Breast epithelium (tissue), 4 donors: ENCODE measurements at regions not wholly inside any gene's neighbourhood (a gene's known extent, or its start where the extent isn't known, plus 50 kb on each side); places are given as distances from the start of the nearest gene placed in this dataset.

Experiments
- DNase-seq, 2 donors: peaks; one replicate each; pipeline ENCODE4 v3.0.0-alpha.2; 2019; ENCODE audit warnings: low spot score in 2 of 2
- H3K27ac ChIP-seq, 2 donors: fragments of 200-600 bp; sonication (generic) in 1 of 2; one replicate each; pipeline ENCODE4 v1.5.1; 2016 to 2019; ENCODE audit warnings: mild to moderate bottlenecking in 1 of 2
- H3K27me3 ChIP-seq, 2 donors: fragments of 200-600 bp; sonication (generic) in 1 of 2; one replicate each; pipeline versions ENCODE4 v1.5.1 to v1.6.0; 2017 to 2019; ENCODE audit warnings: control low read depth in 1 of 2, mild to moderate bottlenecking in 1 of 2
- H3K36me3 ChIP-seq: fragments of 200-600 bp; one replicate; pipeline ENCODE4 v1.5.1; 2019
- H3K4me1 ChIP-seq, 2 donors: fragments of 200-600 bp; sonication (generic); one replicate each; pipeline ENCODE4 v1.5.1; 2016 to 2019; ENCODE audit warnings: control low read depth in 1 of 2
- H3K4me3 ChIP-seq, 3 donors: fragments of 200-600 bp; sonication (generic); 1 replicate in 2 of 3; 2 replicates in 1 of 3; pipeline ENCODE4 v1.5.1; 2016 to 2019; ENCODE audit warnings: mild to moderate bottlenecking in 3 of 3, moderate library complexity in 2 of 3
- H3K9me3 ChIP-seq, 2 donors: fragments of 200-600 bp; sonication (generic) in 1 of 2; one replicate each; pipeline ENCODE4 v1.5.1; 2016 to 2019; ENCODE audit warnings: control low read depth in 1 of 2
- POLR2A ChIP-seq: fragments of 450-650 bp; IDR thresholded peaks from one replicate; pipeline ENCODE4 v1.6.1; 2016; ENCODE audit warnings: antibody characterized with exemption, mild to moderate bottlenecking, moderate library complexity
- POLR2AphosphoS5 ChIP-seq, 3 donors: sonication (generic); formaldehyde crosslinking; IDR thresholded peaks; one replicate each; pipeline ENCODE4 v1.6.1; 2017; ENCODE audit warnings: antibody characterized with exemption in 3 of 3
- intact Hi-C: fragments of 100-400 bp; cut with DNase I; formaldehyde crosslinking; loops from one replicate; pipeline ENCODE4 v1.15.1; 2023; ENCODE audit warnings: low total_unique reads
- TF ChIP-seq, protein P1 (sequence below), 3 donors: fragments of 450-650 bp; IDR thresholded peaks; one replicate each; pipeline ENCODE4 v1.5.1; 2016 to 2017; ENCODE audit warnings: antibody characterized with exemption in 3 of 3, mild to moderate bottlenecking in 3 of 3, moderate library complexity in 3 of 3

DNA sequence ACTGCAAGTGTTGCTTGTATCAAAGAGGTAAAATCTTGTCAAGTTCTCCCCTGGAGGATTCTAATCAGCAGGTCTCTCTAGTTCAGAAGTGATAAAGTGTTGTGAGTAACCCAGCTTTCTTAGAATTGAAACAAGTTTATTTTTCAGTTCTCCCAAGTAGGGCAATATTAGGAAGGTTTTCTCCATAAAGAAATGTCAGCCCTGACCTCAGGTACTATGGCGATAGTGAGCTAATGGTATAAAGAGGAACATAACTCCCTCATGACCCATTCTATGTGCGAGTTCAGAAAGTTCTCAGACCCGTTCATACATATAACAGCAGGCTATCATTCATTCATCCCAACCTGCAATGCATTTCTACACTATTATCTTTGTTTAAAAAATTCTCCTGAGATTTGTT lies 421.1 kb upstream of the SETBP1 start:
- no peak overlapping the region for H3K4me3 ChIP-seq
- H3K27me3 ChIP-seq, result no peaks in the 10 kb centered on the region
- no peak overlapping the region for H3K27ac ChIP-seq
- intact Hi-C loops, result loop anchor here (2.0 to 5.0 kb wide), 2 partner anchors 17 to 1038 kb away; no protein-coding TSS in a partner anchor
- TF ChIP-seq POLR2AphosphoS5 (IDR thresholded peaks at IDR 0.05) (no peak), POLR2A (no peak)
- TF ChIP-seq, protein P1, sequence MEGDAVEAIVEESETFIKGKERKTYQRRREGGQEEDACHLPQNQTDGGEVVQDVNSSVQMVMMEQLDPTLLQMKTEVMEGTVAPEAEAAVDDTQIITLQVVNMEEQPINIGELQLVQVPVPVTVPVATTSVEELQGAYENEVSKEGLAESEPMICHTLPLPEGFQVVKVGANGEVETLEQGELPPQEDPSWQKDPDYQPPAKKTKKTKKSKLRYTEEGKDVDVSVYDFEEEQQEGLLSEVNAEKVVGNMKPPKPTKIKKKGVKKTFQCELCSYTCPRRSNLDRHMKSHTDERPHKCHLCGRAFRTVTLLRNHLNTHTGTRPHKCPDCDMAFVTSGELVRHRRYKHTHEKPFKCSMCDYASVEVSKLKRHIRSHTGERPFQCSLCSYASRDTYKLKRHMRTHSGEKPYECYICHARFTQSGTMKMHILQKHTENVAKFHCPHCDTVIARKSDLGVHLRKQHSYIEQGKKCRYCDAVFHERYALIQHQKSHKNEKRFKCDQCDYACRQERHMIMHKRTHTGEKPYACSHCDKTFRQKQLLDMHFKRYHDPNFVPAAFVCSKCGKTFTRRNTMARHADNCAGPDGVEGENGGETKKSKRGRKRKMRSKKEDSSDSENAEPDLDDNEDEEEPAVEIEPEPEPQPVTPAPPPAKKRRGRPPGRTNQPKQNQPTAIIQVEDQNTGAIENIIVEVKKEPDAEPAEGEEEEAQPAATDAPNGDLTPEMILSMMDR (IDR thresholded peaks at IDR 0.05), result no peak
- no peaks in the 10 kb centered on the region for H3K36me3 ChIP-seq
- no peak for DNase-seq
- H3K9me3 ChIP-seq, result peaks cover 18 to 20% of the 10 kb centered on the region in 2 donors
- H3K4me1 ChIP-seq, result no peaks in the 10 kb centered on the region

DNA sequence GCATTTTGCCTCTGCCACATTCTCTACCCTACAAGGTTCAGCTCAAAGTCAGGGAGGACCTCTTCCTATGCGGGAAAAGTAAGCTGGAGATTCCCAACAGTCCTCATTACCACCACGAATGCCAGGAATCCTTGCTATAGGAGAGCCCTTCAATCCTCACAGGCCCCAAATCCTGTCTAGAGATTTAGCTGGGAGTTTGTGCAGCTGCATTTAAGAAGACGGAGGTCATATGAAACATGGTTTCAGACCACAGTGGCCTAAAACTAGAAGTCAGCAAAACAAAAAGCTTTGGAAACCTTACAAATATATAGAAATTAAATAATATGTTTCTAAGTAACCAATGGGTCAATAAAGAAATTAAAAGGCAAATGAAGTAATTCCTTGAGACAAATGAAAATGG lies 415.3 kb upstream of the SETBP1 start:
- Histone ChIP-seq H3K4me3 (no peak overlapping the region), H3K9me3 (peaks cover 18 to 20% of the 10 kb centered on the region in 2 donors), H3K4me1 (peaks cover 0 to 3% of the 10 kb centered on the region in 2 donors), H3K27me3 (no peaks in the 10 kb centered on the region), H3K36me3 (no peaks in the 10 kb centered on the region), H3K27ac (no peak overlapping the region)
- DNase-seq, result no peak
- intact Hi-C loops, result no loop called here
- no peak for TF ChIP-seq POLR2AphosphoS5 (IDR thresholded peaks at IDR 0.05)
- TF ChIP-seq POLR2A, result no peak
- TF ChIP-seq, protein P1 (IDR thresholded peaks at IDR 0.05), result no peak

DNA sequence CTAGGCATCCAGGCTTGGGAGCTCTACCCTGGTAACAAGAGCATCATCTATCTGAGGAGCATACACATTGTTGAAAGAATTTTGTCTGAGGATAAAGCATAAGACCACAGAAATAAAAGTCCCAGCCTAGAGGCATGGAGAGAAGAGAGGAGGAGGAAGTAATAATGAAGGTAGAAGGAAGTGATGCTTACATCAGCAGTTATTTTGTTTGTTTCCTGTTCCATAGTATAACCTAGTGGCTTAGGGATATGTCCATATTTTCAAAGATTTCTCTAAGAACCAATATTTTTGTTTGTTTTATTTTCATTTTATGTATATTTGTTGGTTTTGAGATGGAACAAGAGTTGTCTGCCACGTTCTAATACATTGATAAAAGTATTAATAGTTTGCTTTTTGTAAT lies 407.4 kb upstream of the SETBP1 start:
- H3K4me3 ChIP-seq, result no peak overlapping the region
- H3K27ac ChIP-seq, result no peak overlapping the region
- intact Hi-C loops, result no loop called here
- peaks cover 0 to 3% of the 10 kb centered on the region in 2 donors for H3K4me1 ChIP-seq
- H3K27me3 ChIP-seq, result no peaks in the 10 kb centered on the region
- DNase-seq, result no peak
- H3K36me3 ChIP-seq, result no peaks in the 10 kb centered on the region
- TF ChIP-seq POLR2AphosphoS5 (IDR thresholded peaks at IDR 0.05), result no peak
- no peak for TF ChIP-seq POLR2A
- TF ChIP-seq, protein P1 (IDR thresholded peaks at IDR 0.05), result no peak
- no peaks in the 10 kb centered on the region for H3K9me3 ChIP-seq

DNA sequence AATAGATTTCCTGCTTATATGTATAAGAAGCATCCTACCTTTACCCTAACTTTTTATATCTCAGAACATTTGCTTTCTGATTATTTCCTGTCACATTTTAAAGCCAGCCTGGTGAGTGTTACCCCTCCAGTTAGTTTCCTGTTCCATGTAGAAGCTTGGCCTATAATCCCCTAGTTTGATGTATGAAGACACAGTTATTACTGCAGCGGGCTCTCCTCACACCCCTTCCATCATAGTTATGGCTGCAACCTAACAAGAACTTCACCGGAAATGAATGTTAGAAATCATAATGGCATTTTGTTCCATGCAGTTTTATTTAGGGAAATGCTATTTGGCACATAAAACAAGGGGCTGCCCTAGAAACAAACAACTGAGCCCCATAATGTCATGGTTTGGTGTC lies 400.2 kb upstream of the SETBP1 start:
- no peak for DNase-seq
- H3K27ac ChIP-seq, result no peak overlapping the region
- intact Hi-C loops, result no loop called here
- H3K27me3 ChIP-seq, result no peaks in the 10 kb centered on the region
- no peaks in the 10 kb centered on the region for H3K36me3 ChIP-seq
- H3K9me3 ChIP-seq, result no peaks in the 10 kb centered on the region
- H3K4me1 ChIP-seq, result no peaks in the 10 kb centered on the region
- TF ChIP-seq POLR2A (no peak), POLR2AphosphoS5 (IDR thresholded peaks at IDR 0.05) (no peak)
- TF ChIP-seq, protein P1 (IDR thresholded peaks at IDR 0.05), result no peak
- no peak overlapping the region for H3K4me3 ChIP-seq

DNA sequence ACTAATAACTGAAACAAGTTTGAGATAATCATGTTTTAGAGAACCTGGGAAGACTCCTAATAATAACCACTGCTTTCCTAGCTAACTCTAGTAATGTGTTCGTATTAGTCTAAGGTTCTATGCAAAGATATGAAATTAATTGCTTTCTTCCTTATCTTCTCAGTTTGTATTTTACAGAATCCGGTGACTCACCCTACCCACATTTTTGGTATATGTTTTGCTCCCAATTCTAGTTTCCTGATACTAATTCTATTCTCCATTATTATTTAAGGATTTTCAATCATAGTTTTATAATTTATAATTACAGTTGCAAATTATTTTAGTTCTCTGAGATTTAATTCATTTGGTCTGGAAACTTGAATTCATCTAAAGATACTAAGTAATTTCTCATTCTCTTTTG lies 394.6 kb upstream of the SETBP1 start:
- intact Hi-C loops, result no loop called here
- H3K4me3 ChIP-seq, result no peak overlapping the region
- H3K36me3 ChIP-seq, result no peaks in the 10 kb centered on the region
- no peaks in the 10 kb centered on the region for H3K27me3 ChIP-seq
- no peak overlapping the region for H3K27ac ChIP-seq
- H3K9me3 ChIP-seq, result no peaks in the 10 kb centered on the region
- H3K4me1 ChIP-seq, result no peaks in the 10 kb centered on the region
- no peak for DNase-seq
- TF ChIP-seq POLR2A (no peak), POLR2AphosphoS5 (IDR thresholded peaks at IDR 0.05) (no peak)
- TF ChIP-seq, protein P1 (IDR thresholded peaks at IDR 0.05), result no peak
